ENCODE measurements at regions not wholly inside any gene's neighbourhood (a gene's known extent, or its start where the extent isn't known, plus 50 kb on each side); places are given as distances from the start of the nearest gene placed in this dataset.

GRCh38 chr10:78401624-78402367 is 368.1 kb downstream of the RPS24 start:
- no peak for DNase-seq

- no peak for DNase-seq
These were observed 368.9 kb downstream of the RPS24 start for GRCh38 chr10:78402591-78402990.

- DNase-seq, result no peak
These were observed 370.1 kb downstream of the RPS24 start for GRCh38 chr10:78403781-78404180.

- no peak for DNase-seq
These were observed 370.6 kb downstream of the RPS24 start for GRCh38 chr10:78404296-78404695.

- no peak for DNase-seq
These were observed 371.6 kb downstream of the RPS24 start for GRCh38 chr10:78405231-78405630.

- no peak for DNase-seq
These were observed 372.1 kb downstream of the RPS24 start for GRCh38 chr10:78405736-78406135.

GRCh38 chr10:78406648-78407008 is 373.0 kb downstream of the RPS24 start:
- DNase-seq, result no peak

GRCh38 chr10:78407009-78407711 is 373.5 kb downstream of the RPS24 start:
- peak; percentile 82 for DNase-seq

GRCh38 chr10:78407966-78408365 is 374.3 kb downstream of the RPS24 start:
- no peak for DNase-seq

- no peak for DNase-seq
These were observed 375.2 kb downstream of the RPS24 start for GRCh38 chr10:78408671-78409472.

- no peak for DNase-seq
These were observed 376.6 kb downstream of the RPS24 start for GRCh38 chr10:78410046-78410965.

- no peak for DNase-seq
These were observed 378.1 kb downstream of the RPS24 start for GRCh38 chr10:78411716-78412115.

- no peak for DNase-seq
These were observed 378.9 kb downstream of the RPS24 start for GRCh38 chr10:78412605-78413004.

- DNase-seq, result no peak
These were observed 379.7 kb downstream of the RPS24 start for GRCh38 chr10:78413076-78414055.

- DNase-seq, result no peak
These were observed 380.7 kb downstream of the RPS24 start for GRCh38 chr10:78414380-78414779.

- no peak for DNase-seq
These were observed 381.4 kb downstream of the RPS24 start for GRCh38 chr10:78415111-78415510.

GRCh38 chr10:78416031-78417011 is 382.7 kb downstream of the RPS24 start:
- no peak for DNase-seq

- DNase-seq, result no peak
These were observed 384.0 kb downstream of the RPS24 start for GRCh38 chr10:78417425-78418370.
